NCI-H82 treated with DMSO at 0.1 percent for 48 hours (cell line): ENCODE measurements at regions not wholly inside any gene's neighbourhood (a gene's known extent, or its start where the extent isn't known, plus 50 kb on each side); places are given as distances from the start of the nearest gene placed in this dataset.
A peak's percentile ranks its signal among the peaks of the same experiment; 100 is the strongest.
"Not testable (repeated sequence)": the region's sequence is repeated elsewhere in the genome, so short reads cannot be mapped to it uniquely, and the experiment has no call there.

Experiments
- DNase-seq: peaks from one replicate; lab custom pipeline; 2025; ENCODE audit not compliant: unreplicated experiment; lab: John Stamatoyannopoulos, UW

- no peak for DNase-seq
These were observed 67.6 kb upstream of the TENM4 start for GRCh38 chr11:79508461-79508860.

- DNase-seq: no peak
These were observed 66.9 kb upstream of the TENM4 start for GRCh38 chr11:79507706-79508105.

- DNase-seq: no peak
These were observed 66.0 kb upstream of the TENM4 start for GRCh38 chr11:79506734-79507344.

- no peak for DNase-seq
These were observed 65.3 kb upstream of the TENM4 start for GRCh38 chr11:79506124-79506523.

GRCh38 chr11:79503028-79503427, 62.2 kb upstream of the TENM4 start:
- no peak for DNase-seq

GRCh38 chr11:79501707-79502106, 60.9 kb upstream of the TENM4 start:
- no peak for DNase-seq

- not testable (repeated sequence) for DNase-seq
These were observed 59.1 kb upstream of the TENM4 start for GRCh38 chr11:79499929-79500328.

GRCh38 chr11:79498667-79499066, 57.8 kb upstream of the TENM4 start:
- DNase-seq: no peak

GRCh38 chr11:79493555-79494171, 52.8 kb upstream of the TENM4 start:
- DNase-seq: peak; percentile 26

GRCh38 chr11:79492008-79492407, 51.2 kb upstream of the TENM4 start:
- no peak for DNase-seq
